Testis (tissue), 2 donors: ENCODE measurements at regions not wholly inside any gene's neighbourhood (a gene's known extent, or its start where the extent isn't known, plus 50 kb on each side); places are given as distances from the start of the nearest gene placed in this dataset.

Experiments used
- CTCF ChIP-seq, 3 experiments: fragments of 450-650 bp in 2 of 3; fragments of 200-600 bp in 1 of 3; sonication (generic) in 1 of 3; IDR thresholded peaks; one replicate each; pipeline ENCODE4 v1.5.1; 2016 to 2019; ENCODE audit warnings: antibody characterized with exemption in 3 of 3, mild to moderate bottlenecking in 2 of 3, moderate library complexity in 1 of 3
- POLR2A ChIP-seq: fragments of 450-650 bp; IDR thresholded peaks from one replicate; pipeline ENCODE4 v1.6.1; 2017; ENCODE audit warnings: antibody characterized with exemption, mild to moderate bottlenecking, moderate library complexity

- TF ChIP-seq CTCF (IDR thresholded peaks at IDR 0.05): no peak
- TF ChIP-seq POLR2A: no peak
Observed at GRCh38 chr11:41578421-41579051, 119.1 kb upstream of the LRRC4C start.
